Tibial artery (tissue), 4 donors: ENCODE measurements at regions not wholly inside any gene's neighbourhood (a gene's known extent, or its start where the extent isn't known, plus 50 kb on each side); places are given as distances from the start of the nearest gene placed in this dataset.

Source experiments
- DNase-seq, 2 donors: peaks; one replicate each; pipeline ENCODE4 v3.0.0-alpha.2; 2019
- H3K27ac ChIP-seq, 2 donors: fragments of 200-600 bp; sonication (generic) in 1 of 2; 1 replicate in 1 of 2; 2 replicates in 1 of 2; pipeline ENCODE4 v1.5.1; 2018 to 2019; ENCODE audit warnings: mild to moderate bottlenecking in 1 of 2
- H3K27me3 ChIP-seq, 2 donors: fragments of 200-600 bp; sonication (generic) in 1 of 2; one replicate each; pipeline versions ENCODE4 v1.5.1 to v1.6.0; 2016 to 2019
- H3K36me3 ChIP-seq, 3 donors: fragments of 200-600 bp; sonication (generic) in 2 of 3; one replicate each; pipeline ENCODE4 v1.5.1; 2016 to 2019; ENCODE audit warnings: mild to moderate bottlenecking in 2 of 3
- H3K4me1 ChIP-seq, 4 donors: fragments of 200-600 bp; sonication (generic) in 2 of 4; 1 replicate in 3 of 4; 2 replicates in 1 of 4; pipeline ENCODE4 v1.5.1; 2016 to 2019
- H3K4me3 ChIP-seq, 2 donors: fragments of 200-600 bp; sonication (generic) in 1 of 2; 1 replicate in 1 of 2; 2 replicates in 1 of 2; pipeline ENCODE4 v1.5.1; 2018 to 2019; ENCODE audit warnings: mild to moderate bottlenecking in 2 of 2
- H3K9me3 ChIP-seq, 3 donors: fragments of 200-600 bp; sonication (generic) in 1 of 3; one replicate each; pipeline ENCODE4 v1.5.1; 2016 to 2019
- intact Hi-C: fragments of 100-400 bp; cut with DNase I; formaldehyde crosslinking; loops from one replicate; pipeline ENCODE4 v1.15.0; 2023; ENCODE audit warnings: low total_unique reads
- TF ChIP-seq, protein P1 (sequence below), 2 experiments: fragments of 200-600 bp in 1 of 2; fragments of 450-650 bp in 1 of 2; IDR thresholded peaks; one replicate each; pipeline ENCODE4 v1.5.1; 2017 to 2019; ENCODE audit warnings: antibody characterized with exemption in 2 of 2, mild to moderate bottlenecking in 1 of 2, moderate library complexity in 1 of 2

DNA sequence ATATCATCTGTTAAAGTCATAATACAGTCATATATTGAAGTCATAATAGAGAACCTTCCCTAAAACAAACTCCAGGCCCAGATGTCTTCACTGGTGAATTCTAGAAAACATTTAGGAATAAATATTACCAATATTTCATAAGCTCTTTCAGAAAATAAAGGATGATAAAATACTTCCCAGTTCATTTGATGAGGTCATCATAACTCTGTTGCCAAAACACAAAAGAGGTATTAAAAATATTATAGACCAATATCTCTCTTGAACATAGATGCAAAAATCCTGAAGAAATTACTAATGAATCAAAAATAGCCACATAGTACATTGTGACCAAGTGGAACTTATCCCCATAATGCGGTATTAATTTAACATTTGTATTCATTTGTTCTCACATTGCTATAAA is 132.4 kb upstream of the ZP4 start:
- H3K27me3 ChIP-seq, result no peaks in the 10 kb centered on the region
- no peak overlapping the region for H3K27ac ChIP-seq
- DNase-seq, result no peak
- TF ChIP-seq, protein P1, sequence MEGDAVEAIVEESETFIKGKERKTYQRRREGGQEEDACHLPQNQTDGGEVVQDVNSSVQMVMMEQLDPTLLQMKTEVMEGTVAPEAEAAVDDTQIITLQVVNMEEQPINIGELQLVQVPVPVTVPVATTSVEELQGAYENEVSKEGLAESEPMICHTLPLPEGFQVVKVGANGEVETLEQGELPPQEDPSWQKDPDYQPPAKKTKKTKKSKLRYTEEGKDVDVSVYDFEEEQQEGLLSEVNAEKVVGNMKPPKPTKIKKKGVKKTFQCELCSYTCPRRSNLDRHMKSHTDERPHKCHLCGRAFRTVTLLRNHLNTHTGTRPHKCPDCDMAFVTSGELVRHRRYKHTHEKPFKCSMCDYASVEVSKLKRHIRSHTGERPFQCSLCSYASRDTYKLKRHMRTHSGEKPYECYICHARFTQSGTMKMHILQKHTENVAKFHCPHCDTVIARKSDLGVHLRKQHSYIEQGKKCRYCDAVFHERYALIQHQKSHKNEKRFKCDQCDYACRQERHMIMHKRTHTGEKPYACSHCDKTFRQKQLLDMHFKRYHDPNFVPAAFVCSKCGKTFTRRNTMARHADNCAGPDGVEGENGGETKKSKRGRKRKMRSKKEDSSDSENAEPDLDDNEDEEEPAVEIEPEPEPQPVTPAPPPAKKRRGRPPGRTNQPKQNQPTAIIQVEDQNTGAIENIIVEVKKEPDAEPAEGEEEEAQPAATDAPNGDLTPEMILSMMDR (IDR thresholded peaks at IDR 0.05), result no peak
- no peak overlapping the region for H3K4me3 ChIP-seq
- no peaks in the 10 kb centered on the region for H3K9me3 ChIP-seq
- no peaks in the 10 kb centered on the region for H3K4me1 ChIP-seq
- intact Hi-C loops, result no loop called here
- H3K36me3 ChIP-seq, result no peaks in the 10 kb centered on the region

DNA sequence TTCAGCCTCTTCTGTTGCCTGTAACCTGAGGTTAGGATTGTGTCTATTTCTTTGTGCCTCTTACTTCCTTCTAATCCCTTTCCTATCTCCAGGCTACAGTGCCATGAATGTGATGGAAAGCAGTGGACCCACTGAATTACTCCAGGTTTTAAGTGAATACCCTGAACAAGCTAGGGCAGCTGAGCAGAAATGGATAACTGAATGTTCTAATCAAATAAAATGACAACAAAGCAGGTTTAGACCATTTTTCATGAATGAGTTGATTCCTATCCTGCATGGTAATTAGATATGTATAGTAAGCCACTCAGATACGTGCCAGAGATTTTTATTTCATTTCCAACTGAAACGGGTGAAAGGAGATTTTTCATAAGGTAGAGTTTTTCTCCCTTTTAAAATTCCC is 127.5 kb upstream of the ZP4 start:
- Histone ChIP-seq H3K36me3 (no peaks in the 10 kb centered on the region), H3K9me3 (no peaks in the 10 kb centered on the region), H3K4me1 (no peaks in the 10 kb centered on the region), H3K27ac (no peak overlapping the region), H3K4me3 (no peak overlapping the region), H3K27me3 (no peaks in the 10 kb centered on the region)
- TF ChIP-seq, protein P1 (IDR thresholded peaks at IDR 0.05), result no peak
- DNase-seq, result no peak
- intact Hi-C loops, result no loop called here

DNA sequence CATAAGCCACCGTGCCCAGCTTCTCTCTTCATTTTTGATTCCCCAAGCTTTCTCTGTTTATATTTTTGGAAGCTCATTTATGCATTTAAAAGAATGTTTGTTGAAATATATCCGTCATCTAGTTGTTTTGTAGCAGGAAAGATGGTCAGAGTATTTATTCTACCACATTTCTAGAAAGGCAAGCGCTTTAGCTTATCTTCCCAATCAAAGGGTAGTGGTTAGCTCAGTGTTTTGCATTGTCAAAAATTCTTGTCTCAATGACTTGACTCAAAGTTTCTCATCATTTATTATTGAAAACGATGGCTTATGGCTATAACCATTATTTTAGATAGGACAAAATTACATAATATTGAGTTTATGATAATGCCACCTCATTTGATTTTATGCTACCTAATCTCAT is 116.1 kb upstream of the ZP4 start:
- intact Hi-C loops, result no loop called here
- Histone ChIP-seq H3K4me1 (no peaks in the 10 kb centered on the region), H3K36me3 (no peaks in the 10 kb centered on the region), H3K4me3 (no peak overlapping the region), H3K9me3 (no peaks in the 10 kb centered on the region), H3K27me3 (no peaks in the 10 kb centered on the region), H3K27ac (no peak overlapping the region)
- TF ChIP-seq, protein P1 (IDR thresholded peaks at IDR 0.05), result no peak
- DNase-seq, result no peak

DNA sequence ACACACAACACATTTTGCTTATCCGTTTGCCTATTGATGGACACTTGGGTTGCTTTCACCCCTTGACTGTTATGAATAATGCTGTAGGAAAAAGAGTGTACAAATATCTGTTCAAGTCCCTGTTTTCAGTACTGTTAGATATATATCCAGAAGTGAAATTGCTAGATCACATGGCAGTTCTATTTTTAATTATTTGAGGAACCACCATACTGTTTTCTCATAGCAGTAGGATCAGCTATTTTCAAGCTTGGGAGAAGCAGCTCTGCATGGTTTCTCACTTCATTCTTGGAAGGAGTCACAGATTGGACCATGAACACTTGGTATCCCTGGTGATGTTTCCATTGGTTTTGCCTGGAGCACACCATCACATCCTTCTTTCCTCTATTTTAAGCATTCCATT is 114.4 kb upstream of the ZP4 start:
- H3K4me3 ChIP-seq, result no peak overlapping the region
- TF ChIP-seq, protein P1 (IDR thresholded peaks at IDR 0.05), result no peak
- no peak overlapping the region for H3K27ac ChIP-seq
- no peaks in the 10 kb centered on the region for H3K9me3 ChIP-seq
- intact Hi-C loops, result no loop called here
- H3K36me3 ChIP-seq, result no peaks in the 10 kb centered on the region
- DNase-seq, result no peak
- H3K4me1 ChIP-seq, result no peaks in the 10 kb centered on the region
- H3K27me3 ChIP-seq, result no peaks in the 10 kb centered on the region

DNA sequence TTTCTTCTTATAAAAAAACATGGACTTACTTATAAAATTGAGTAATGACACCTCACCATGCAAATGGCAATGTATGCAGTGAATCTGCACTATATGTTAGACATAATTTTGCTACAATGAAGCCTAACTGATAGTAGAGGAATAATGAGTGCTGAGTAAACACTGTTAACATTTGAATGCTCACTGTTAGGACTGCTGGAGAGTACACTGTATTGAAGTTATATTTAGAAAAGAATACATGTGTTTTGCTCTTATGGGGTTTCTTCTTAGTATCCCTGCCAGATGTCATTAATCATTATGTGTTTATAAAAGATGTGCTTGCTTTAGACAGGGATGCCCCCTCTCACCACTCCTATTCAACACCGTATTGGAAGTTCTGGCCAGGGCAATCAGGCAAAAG is 111.1 kb upstream of the ZP4 start:
- no peaks in the 10 kb centered on the region for H3K4me1 ChIP-seq
- no peaks in the 10 kb centered on the region for H3K9me3 ChIP-seq
- intact Hi-C loops, result no loop called here
- H3K4me3 ChIP-seq, result no peak overlapping the region
- no peaks in the 10 kb centered on the region for H3K36me3 ChIP-seq
- TF ChIP-seq, protein P1 (IDR thresholded peaks at IDR 0.05), result no peak
- DNase-seq, result no peak
- H3K27me3 ChIP-seq, result no peaks in the 10 kb centered on the region
- H3K27ac ChIP-seq, result no peak overlapping the region

DNA sequence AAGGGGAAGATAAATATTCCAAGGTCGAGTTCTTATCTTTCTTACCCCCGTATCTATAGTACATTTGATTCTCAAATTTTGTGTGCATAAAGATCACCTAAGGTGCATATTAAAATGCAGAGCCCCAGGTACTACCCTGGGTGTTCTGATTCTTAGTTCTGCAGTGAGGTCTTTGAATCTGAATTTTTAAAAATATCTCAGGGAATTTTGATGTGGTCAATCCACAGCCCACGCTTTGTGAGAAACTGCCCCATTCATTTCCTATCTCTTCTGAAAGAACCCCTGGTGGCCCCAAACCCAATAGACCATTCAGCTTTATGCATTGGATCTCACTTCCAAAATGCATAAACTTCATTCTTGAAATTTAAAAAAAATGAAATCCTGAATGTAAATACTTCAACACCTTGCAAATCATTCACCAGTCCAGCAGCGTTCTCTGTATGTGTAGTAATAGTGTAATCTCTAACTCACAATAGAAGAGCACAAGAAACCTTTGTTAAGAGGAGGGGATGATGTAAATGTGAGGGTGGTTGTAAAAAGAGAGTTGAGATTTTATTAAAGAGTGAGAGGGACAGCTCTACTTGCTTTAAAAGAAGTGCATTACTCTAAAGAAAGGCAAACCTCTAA is 108.8 kb upstream of the ZP4 start:
- intact Hi-C loops, result no loop called here
- TF ChIP-seq, protein P1 (IDR thresholded peaks at IDR 0.05), result no peak
- no peak for DNase-seq
- no peaks in the 10 kb centered on the region for H3K36me3 ChIP-seq
- no peaks in the 10 kb centered on the region for H3K27me3 ChIP-seq
- H3K4me3 ChIP-seq, result no peak overlapping the region
- no peaks in the 10 kb centered on the region for H3K4me1 ChIP-seq
- no peak overlapping the region for H3K27ac ChIP-seq
- no peaks in the 10 kb centered on the region for H3K9me3 ChIP-seq
